Left lung (tissue), 4 donors: ENCODE measurements at regions not wholly inside any gene's neighbourhood (a gene's known extent, or its start where the extent isn't known, plus 50 kb on each side); places are given as distances from the start of the nearest gene placed in this dataset.

Experiments
- ATAC-seq: fragments of 200-7000 bp; cut with Tn5 transposase; one replicate; pipeline ENCODE4 v1.9.1; 2020; ENCODE audit warnings: moderate library complexity
- DNase-seq, 4 donors: peaks; one replicate each; pipeline ENCODE4 v3.0.0-alpha.2; 2013 to 2020
- H3K27ac ChIP-seq, 2 donors: fragments of 200-600 bp; sonication (generic) in 1 of 2; one replicate each; pipeline versions ENCODE4 v1.5.0 to v1.8.0; 2020 to 2021
- H3K27me3 ChIP-seq, 2 donors: fragments of 200-600 bp; sonication (generic) in 1 of 2; one replicate each; pipeline versions ENCODE4 v1.5.0 to v1.8.0; 2020 to 2021
- H3K36me3 ChIP-seq, 2 donors: fragments of 200-600 bp; sonication (generic) in 1 of 2; one replicate each; pipeline versions ENCODE4 v1.5.0 to v1.8.0; 2020 to 2021
- H3K4me1 ChIP-seq, 2 donors: fragments of 200-600 bp; one replicate each; pipeline ENCODE4 v1.8.0; 2021
- H3K4me3 ChIP-seq, 2 donors: fragments of 200-600 bp; sonication (generic) in 1 of 2; one replicate each; pipeline versions ENCODE4 v1.5.0 to v1.8.0; 2020 to 2021; ENCODE audit warnings: mild to moderate bottlenecking in 1 of 2
- H3K9me3 ChIP-seq, 2 donors: fragments of 200-600 bp; sonication (generic) in 1 of 2; one replicate each; pipeline versions ENCODE4 v1.5.0 to v1.8.0; 2020 to 2021
- CTCF ChIP-seq, 2 donors: fragments of 200-600 bp; sonication (generic) in 1 of 2; IDR thresholded peaks; one replicate each; pipeline versions ENCODE4 v1.5.0 to v1.8.0; 2021; ENCODE audit warnings: antibody characterized with exemption in 2 of 2
- intact Hi-C, 2 donors: fragments of 100-400 bp; cut with DNase I; formaldehyde crosslinking; loops; one replicate each; pipeline versions ENCODE4 v1.11.2 to v1.14.2; 2022
- donor health status: DM: no; HTN: yes; CAD: no.
- donor health status: DM: no; HTN: no; CAD: no.

- Histone ChIP-seq H3K36me3 (no peaks in the 10 kb centered on the region), H3K4me1 (peaks cover 17 to 56% of the 10 kb centered on the region in 2 donors), H3K27ac (peak overlapping the region; percentile 88 to 98), H3K27me3 (no peaks in the 10 kb centered on the region), H3K4me3 (peak overlapping the region; percentile 78 to 85), H3K9me3 (no peaks in the 10 kb centered on the region)
- ATAC-seq = peak; percentile 2
- peak in 3 of 4 donors; percentile 68 to 88 (median 70) for DNase-seq
- no peak for TF ChIP-seq CTCF (IDR thresholded peaks at IDR 0.05)
- intact Hi-C loops = loop anchor here in 1 of 2 donors (10.0 kb wide), 1 partner anchor 58 kb away; the partner anchor contains the start of gene GSE1
Observed at GRCh38 chr16:85556456-85557082, 56.6 kb upstream of the GSE1 start.

- Histone ChIP-seq H3K27me3 (no peaks in the 10 kb centered on the region), H3K4me3 (peak overlapping the region; percentile 78 to 85), H3K4me1 (peaks cover 17 to 63% of the 10 kb centered on the region in 2 donors), H3K36me3 (no peaks in the 10 kb centered on the region), H3K27ac (peak overlapping the region; percentile 88 to 98), H3K9me3 (no peaks in the 10 kb centered on the region)
- ATAC-seq (peak; percentile 8), DNase-seq (peak in 1 of 4 donors; percentile 86)
- intact Hi-C loops = loop anchor here in 1 of 2 donors (10.0 kb wide), 1 partner anchor 57 kb away; the partner anchor contains the start of gene GSE1
- no peak for TF ChIP-seq CTCF (IDR thresholded peaks at IDR 0.05)
Observed at GRCh38 chr16:85557083-85557970, 55.8 kb upstream of the GSE1 start.

GRCh38 chr16:85557971-85558657, 55.0 kb upstream of the GSE1 start:
- ATAC-seq (peak; percentile 35), DNase-seq (peak in 2 of 4 donors; percentile 43 to 54)
- H3K9me3 ChIP-seq = no peaks in the 10 kb centered on the region
- peak overlapping the region; percentile 2 to 78 for H3K4me3 ChIP-seq
- TF ChIP-seq CTCF (IDR thresholded peaks at IDR 0.05) = no peak
- H3K4me1 ChIP-seq = peaks cover 19 to 64% of the 10 kb centered on the region in 2 donors
- H3K27me3 ChIP-seq = no peaks in the 10 kb centered on the region
- intact Hi-C loops = loop anchor here in 1 of 2 donors (10.0 kb wide), 1 partner anchor 57 kb away; the partner anchor contains the start of gene GSE1
- no peaks in the 10 kb centered on the region for H3K36me3 ChIP-seq
- H3K27ac ChIP-seq = peak overlapping the region; percentile 88 to 98

GRCh38 chr16:85560932-85561247, 52.2 kb upstream of the GSE1 start:
- Histone ChIP-seq H3K4me3 (no peak overlapping the region), H3K9me3 (no peaks in the 10 kb centered on the region), H3K4me1 (peaks cover 29 to 89% of the 10 kb centered on the region in 2 donors), H3K27me3 (no peaks in the 10 kb centered on the region), H3K36me3 (no peaks in the 10 kb centered on the region), H3K27ac (peak overlapping the region in 1 of 2 donors; percentile 41)
- no peak for ATAC-seq
- intact Hi-C loops = no loop called here
- TF ChIP-seq CTCF (IDR thresholded peaks at IDR 0.05) = no peak
- peak in 1 of 4 donors; percentile 25 for DNase-seq
